HEK293 (cell line): ENCODE measurements at regions not wholly inside any gene's neighbourhood (a gene's known extent, or its start where the extent isn't known, plus 50 kb on each side); places are given as distances from the start of the nearest gene placed in this dataset.

Experiments used
- ZNF23 ChIP-seq: fragments of 450-650 bp; formaldehyde crosslinking; IDR thresholded peaks from 2 replicates; pipeline ENCODE4 v1.5.1; 2016; ENCODE audit warnings: missing biosample characterization, missing genetic modification characterization, borderline replicate concordance
- ZNF423 ChIP-seq: fragments of 450-650 bp; formaldehyde crosslinking; IDR thresholded peaks from 2 replicates; pipeline ENCODE4 v1.5.1; 2016; ENCODE audit warnings: missing biosample characterization, missing genetic modification characterization
- TF ChIP-seq, protein P1 (sequence below): fragments of 450-650 bp; formaldehyde crosslinking; IDR thresholded peaks from 2 replicates; pipeline ENCODE4 v1.5.1; 2016; ENCODE audit warnings: missing biosample characterization, missing genetic modification characterization
- TF ChIP-seq, protein P2 (sequence below): fragments of 450-650 bp; formaldehyde crosslinking; IDR thresholded peaks from 2 replicates; pipeline ENCODE4 v1.5.1; 2016; ENCODE audit warnings: missing biosample characterization, missing genetic modification characterization
- TF ChIP-seq, protein P3 (sequence below): IDR thresholded peaks from 2 replicates; pipeline ENCODE4 v1.6.1; 2011; ENCODE audit warnings: mild to moderate bottlenecking, low read depth, low read length, borderline replicate concordance
- TF ChIP-seq, protein P4 (sequence below): fragments of 450-650 bp; formaldehyde crosslinking; IDR thresholded peaks from 2 replicates; pipeline ENCODE4 v1.5.1; 2017; ENCODE audit warnings: missing biosample characterization, missing genetic modification characterization
- TF ChIP-seq, protein P5 (sequence below): fragments of 450-650 bp; formaldehyde crosslinking; IDR thresholded peaks from 2 replicates; pipeline ENCODE4 v1.5.1; 2016; ENCODE audit warnings: missing biosample characterization, missing genetic modification characterization

DNA sequence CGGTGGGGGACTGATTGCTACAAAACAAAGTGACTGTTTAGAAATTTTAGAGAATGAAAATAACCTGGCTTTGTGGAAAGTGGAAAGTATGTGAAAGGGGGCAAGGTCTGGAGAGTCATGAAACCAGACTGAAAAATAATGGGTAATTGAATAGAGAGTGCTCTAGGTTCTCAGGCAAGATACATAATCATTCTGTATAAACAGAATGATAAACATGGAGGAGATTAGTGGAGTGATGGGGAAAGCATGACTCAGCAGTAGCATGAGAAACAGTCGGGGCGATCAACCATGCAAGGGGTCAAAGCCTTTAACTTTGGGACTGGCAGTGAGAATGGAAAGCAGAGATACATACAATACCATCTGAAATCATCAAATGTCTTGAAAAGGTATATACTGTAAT, 332.5 kb downstream of the CCER1 start:
- TF ChIP-seq, protein P1, sequence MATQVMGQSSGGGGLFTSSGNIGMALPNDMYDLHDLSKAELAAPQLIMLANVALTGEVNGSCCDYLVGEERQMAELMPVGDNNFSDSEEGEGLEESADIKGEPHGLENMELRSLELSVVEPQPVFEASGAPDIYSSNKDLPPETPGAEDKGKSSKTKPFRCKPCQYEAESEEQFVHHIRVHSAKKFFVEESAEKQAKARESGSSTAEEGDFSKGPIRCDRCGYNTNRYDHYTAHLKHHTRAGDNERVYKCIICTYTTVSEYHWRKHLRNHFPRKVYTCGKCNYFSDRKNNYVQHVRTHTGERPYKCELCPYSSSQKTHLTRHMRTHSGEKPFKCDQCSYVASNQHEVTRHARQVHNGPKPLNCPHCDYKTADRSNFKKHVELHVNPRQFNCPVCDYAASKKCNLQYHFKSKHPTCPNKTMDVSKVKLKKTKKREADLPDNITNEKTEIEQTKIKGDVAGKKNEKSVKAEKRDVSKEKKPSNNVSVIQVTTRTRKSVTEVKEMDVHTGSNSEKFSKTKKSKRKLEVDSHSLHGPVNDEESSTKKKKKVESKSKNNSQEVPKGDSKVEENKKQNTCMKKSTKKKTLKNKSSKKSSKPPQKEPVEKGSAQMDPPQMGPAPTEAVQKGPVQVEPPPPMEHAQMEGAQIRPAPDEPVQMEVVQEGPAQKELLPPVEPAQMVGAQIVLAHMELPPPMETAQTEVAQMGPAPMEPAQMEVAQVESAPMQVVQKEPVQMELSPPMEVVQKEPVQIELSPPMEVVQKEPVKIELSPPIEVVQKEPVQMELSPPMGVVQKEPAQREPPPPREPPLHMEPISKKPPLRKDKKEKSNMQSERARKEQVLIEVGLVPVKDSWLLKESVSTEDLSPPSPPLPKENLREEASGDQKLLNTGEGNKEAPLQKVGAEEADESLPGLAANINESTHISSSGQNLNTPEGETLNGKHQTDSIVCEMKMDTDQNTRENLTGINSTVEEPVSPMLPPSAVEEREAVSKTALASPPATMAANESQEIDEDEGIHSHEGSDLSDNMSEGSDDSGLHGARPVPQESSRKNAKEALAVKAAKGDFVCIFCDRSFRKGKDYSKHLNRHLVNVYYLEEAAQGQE (tag by site-specific recombination) = no peak
- TF ChIP-seq ZNF23 (tag by site-specific recombination) = no peak
- TF ChIP-seq, protein P2, sequence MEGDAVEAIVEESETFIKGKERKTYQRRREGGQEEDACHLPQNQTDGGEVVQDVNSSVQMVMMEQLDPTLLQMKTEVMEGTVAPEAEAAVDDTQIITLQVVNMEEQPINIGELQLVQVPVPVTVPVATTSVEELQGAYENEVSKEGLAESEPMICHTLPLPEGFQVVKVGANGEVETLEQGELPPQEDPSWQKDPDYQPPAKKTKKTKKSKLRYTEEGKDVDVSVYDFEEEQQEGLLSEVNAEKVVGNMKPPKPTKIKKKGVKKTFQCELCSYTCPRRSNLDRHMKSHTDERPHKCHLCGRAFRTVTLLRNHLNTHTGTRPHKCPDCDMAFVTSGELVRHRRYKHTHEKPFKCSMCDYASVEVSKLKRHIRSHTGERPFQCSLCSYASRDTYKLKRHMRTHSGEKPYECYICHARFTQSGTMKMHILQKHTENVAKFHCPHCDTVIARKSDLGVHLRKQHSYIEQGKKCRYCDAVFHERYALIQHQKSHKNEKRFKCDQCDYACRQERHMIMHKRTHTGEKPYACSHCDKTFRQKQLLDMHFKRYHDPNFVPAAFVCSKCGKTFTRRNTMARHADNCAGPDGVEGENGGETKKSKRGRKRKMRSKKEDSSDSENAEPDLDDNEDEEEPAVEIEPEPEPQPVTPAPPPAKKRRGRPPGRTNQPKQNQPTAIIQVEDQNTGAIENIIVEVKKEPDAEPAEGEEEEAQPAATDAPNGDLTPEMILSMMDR (tag by site-specific recombination) = no peak
- no peak for TF ChIP-seq ZNF423 (tag by site-specific recombination)
- TF ChIP-seq, protein P3, sequence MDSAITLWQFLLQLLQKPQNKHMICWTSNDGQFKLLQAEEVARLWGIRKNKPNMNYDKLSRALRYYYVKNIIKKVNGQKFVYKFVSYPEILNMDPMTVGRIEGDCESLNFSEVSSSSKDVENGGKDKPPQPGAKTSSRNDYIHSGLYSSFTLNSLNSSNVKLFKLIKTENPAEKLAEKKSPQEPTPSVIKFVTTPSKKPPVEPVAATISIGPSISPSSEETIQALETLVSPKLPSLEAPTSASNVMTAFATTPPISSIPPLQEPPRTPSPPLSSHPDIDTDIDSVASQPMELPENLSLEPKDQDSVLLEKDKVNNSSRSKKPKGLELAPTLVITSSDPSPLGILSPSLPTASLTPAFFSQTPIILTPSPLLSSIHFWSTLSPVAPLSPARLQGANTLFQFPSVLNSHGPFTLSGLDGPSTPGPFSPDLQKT = no peak
- TF ChIP-seq, protein P4, sequence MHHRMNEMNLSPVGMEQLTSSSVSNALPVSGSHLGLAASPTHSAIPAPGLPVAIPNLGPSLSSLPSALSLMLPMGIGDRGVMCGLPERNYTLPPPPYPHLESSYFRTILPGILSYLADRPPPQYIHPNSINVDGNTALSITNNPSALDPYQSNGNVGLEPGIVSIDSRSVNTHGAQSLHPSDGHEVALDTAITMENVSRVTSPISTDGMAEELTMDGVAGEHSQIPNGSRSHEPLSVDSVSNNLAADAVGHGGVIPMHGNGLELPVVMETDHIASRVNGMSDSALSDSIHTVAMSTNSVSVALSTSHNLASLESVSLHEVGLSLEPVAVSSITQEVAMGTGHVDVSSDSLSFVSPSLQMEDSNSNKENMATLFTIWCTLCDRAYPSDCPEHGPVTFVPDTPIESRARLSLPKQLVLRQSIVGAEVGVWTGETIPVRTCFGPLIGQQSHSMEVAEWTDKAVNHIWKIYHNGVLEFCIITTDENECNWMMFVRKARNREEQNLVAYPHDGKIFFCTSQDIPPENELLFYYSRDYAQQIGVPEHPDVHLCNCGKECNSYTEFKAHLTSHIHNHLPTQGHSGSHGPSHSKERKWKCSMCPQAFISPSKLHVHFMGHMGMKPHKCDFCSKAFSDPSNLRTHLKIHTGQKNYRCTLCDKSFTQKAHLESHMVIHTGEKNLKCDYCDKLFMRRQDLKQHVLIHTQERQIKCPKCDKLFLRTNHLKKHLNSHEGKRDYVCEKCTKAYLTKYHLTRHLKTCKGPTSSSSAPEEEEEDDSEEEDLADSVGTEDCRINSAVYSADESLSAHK = no peak
- TF ChIP-seq, protein P5, sequence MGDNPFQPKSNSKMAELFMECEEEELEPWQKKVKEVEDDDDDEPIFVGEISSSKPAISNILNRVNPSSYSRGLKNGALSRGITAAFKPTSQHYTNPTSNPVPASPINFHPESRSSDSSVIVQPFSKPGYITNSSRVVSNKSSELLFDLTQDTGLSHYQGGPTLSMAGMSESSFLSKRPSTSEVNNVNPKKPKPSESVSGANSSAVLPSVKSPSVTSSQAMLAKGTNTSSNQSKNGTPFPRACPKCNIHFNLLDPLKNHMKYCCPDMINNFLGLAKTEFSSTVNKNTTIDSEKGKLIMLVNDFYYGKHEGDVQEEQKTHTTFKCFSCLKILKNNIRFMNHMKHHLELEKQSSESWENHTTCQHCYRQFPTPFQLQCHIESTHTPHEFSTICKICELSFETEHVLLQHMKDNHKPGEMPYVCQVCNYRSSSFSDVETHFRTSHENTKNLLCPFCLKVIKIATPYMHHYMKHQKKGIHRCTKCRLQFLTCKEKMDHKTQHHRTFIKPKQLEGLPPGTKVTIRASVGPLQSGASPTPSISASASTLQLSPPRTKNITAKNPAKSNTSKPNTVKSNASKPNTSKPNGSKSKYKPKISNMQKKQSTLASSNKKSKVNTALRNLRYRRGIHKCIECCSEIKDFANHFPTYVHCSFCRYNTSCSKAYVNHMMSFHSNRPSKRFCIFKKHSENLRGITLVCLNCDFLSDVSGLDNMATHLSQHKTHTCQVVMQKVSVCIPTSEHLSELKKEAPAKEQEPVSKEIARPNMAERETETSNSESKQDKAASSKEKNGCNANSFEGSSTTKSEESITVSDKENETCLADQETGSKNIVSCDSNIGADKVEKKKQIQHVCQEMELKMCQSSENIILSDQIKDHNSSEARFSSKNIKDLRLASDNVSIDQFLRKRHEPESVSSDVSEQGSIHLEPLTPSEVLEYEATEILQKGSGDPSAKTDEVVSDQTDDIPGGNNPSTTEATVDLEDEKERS = no peak
